ENCODE measurements at regions not wholly inside any gene's neighbourhood (a gene's known extent, or its start where the extent isn't known, plus 50 kb on each side); places are given as distances from the start of the nearest gene placed in this dataset.

GRCh38 chr16:51401673-51402072, 250.6 kb upstream of the SALL1 start:
- TF ChIP-seq CTCF (IDR thresholded peaks at IDR 0.05) (no peak), POLR2A (IDR thresholded peaks at IDR 0.05) (no peak)
